OCI-LY1 (cell line): ENCODE measurements at regions not wholly inside any gene's neighbourhood (a gene's known extent, or its start where the extent isn't known, plus 50 kb on each side); places are given as distances from the start of the nearest gene placed in this dataset.

Experiments used
- EZH2 ChIP-seq: fragments of 200-600 bp; sonication (generic), shearing (Covaris generic); IDR thresholded peaks from 2 replicates; pipeline ENCODE4 v1.8.0; 2017; ENCODE audit warnings: borderline replicate concordance, mixed run types, mild to moderate bottlenecking, antibody characterized with exemption, low read length, moderate library complexity, mixed read lengths
- TF ChIP-seq, protein P1 (sequence below): fragments of 200-600 bp; sonication (generic), shearing (Covaris generic); IDR thresholded peaks from 2 replicates; pipeline ENCODE4 v1.5.1; 2017; ENCODE audit warnings: mild to moderate bottlenecking, antibody characterized with exemption, low read length, moderate library complexity, mixed read lengths

DNA sequence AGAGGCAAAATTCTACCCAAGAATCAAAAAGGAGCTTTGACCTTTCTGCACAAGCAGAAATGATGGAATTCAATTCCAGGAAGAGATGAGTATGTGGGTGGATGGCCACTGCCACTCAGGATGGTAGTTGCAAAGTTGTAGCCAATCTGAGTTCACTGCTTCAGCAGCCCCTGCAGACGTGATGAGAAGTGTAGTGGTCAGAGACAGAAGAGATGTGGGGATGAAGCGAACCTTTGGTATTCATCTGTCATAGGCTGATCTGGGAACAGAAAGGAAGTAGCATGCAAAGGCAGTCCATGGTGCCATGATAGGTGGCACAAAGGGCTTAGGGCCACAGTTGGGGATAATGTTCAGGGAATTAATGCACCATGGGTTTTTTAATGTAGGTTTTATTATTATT lies 81.1 kb upstream of the PGBD5 start:
- TF ChIP-seq EZH2, result no peak
- TF ChIP-seq, protein P1, sequence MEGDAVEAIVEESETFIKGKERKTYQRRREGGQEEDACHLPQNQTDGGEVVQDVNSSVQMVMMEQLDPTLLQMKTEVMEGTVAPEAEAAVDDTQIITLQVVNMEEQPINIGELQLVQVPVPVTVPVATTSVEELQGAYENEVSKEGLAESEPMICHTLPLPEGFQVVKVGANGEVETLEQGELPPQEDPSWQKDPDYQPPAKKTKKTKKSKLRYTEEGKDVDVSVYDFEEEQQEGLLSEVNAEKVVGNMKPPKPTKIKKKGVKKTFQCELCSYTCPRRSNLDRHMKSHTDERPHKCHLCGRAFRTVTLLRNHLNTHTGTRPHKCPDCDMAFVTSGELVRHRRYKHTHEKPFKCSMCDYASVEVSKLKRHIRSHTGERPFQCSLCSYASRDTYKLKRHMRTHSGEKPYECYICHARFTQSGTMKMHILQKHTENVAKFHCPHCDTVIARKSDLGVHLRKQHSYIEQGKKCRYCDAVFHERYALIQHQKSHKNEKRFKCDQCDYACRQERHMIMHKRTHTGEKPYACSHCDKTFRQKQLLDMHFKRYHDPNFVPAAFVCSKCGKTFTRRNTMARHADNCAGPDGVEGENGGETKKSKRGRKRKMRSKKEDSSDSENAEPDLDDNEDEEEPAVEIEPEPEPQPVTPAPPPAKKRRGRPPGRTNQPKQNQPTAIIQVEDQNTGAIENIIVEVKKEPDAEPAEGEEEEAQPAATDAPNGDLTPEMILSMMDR, result no peak
